ENCODE measurements at regions not wholly inside any gene's neighbourhood (a gene's known extent, or its start where the extent isn't known, plus 50 kb on each side); places are given as distances from the start of the nearest gene placed in this dataset.

GRCh38 chr4:149062997-149063396 is 620.8 kb upstream of the NR3C2 start:
- Histone ChIP-seq H3K4me1 (ENCODE audit: control insufficient read depth, extremely low read depth, insufficient read depth, low read length) (no peaks in the 10 kb centered on the region), H2AFZ (ENCODE audit: control insufficient read depth, low read length) (no peak overlapping the region), H3K79me2 (ENCODE audit: control insufficient read depth, insufficient read depth, low read length) (no peaks in the 10 kb centered on the region), H3K4me3 (ENCODE audit: control insufficient read depth in 2 of 3, extremely low read depth in 1 of 3, insufficient read depth in 2 of 3, low read depth in 1 of 3, low read length in 3 of 3) (no peak overlapping the region), H3K9me3 (ENCODE audit: control insufficient read depth, low read depth, low read length) (no peaks in the 10 kb centered on the region), H3K4me2 (ENCODE audit: control insufficient read depth, extremely low read depth, insufficient read depth, low read depth, low read length) (no peak overlapping the region), H3K27me3 (ENCODE audit: control insufficient read depth, extremely low read depth, insufficient read depth, low read length) (no peaks in the 10 kb centered on the region), H4K20me1 (ENCODE audit: control insufficient read depth, extremely low read depth, insufficient read depth, low read length) (no peaks in the 10 kb centered on the region), H3K9me1 (ENCODE audit: control insufficient read depth, extremely low read depth, insufficient read depth, low read length) (no peaks in the 10 kb centered on the region), H3K27ac (ENCODE audit: control insufficient read depth, insufficient read depth, low read length) (no peak overlapping the region), H3K36me3 (ENCODE audit: control insufficient read depth in 2 of 2, extremely low read depth in 1 of 2, insufficient read depth in 2 of 2, low read length in 2 of 2) (no peaks in the 10 kb centered on the region), H3K9ac (ENCODE audit: control insufficient read depth, extremely low read depth, insufficient read depth, low read length) (no peak overlapping the region)
- dilution Hi-C loops (cut with MboI; ENCODE audit: extremely low pct_ligation_motif_present, low sequenced_read_pairs) = no loop called here
- FAIRE-seq (no peak), DNase-seq (ENCODE audit: low read depth, low spot score) (no peak)
- TF ChIP-seq CTCF (optimal IDR thresholded peaks at IDR 0.05 in 1 of 3, IDR thresholded peaks at IDR 0.05 in 1 of 3, conservative IDR thresholded peaks at IDR 0.05 in 1 of 3; ENCODE audit: extremely low read depth in 1 of 3, insufficient read depth in 2 of 3, low read length in 3 of 3) (no peak), EZH2 (IDR thresholded peaks at IDR 0.05; ENCODE audit: low read length) (no peak)

GRCh38 chr4:149057594-149057993 is 615.4 kb upstream of the NR3C2 start:
- Histone ChIP-seq H3K9me3 (ENCODE audit: control insufficient read depth, low read depth, low read length) (no peaks in the 10 kb centered on the region), H3K4me2 (ENCODE audit: control insufficient read depth, extremely low read depth, insufficient read depth, low read depth, low read length) (no peak overlapping the region), H2AFZ (ENCODE audit: control insufficient read depth, low read length) (no peak overlapping the region), H4K20me1 (ENCODE audit: control insufficient read depth, extremely low read depth, insufficient read depth, low read length) (no peaks in the 10 kb centered on the region), H3K27me3 (ENCODE audit: control insufficient read depth, extremely low read depth, insufficient read depth, low read length) (no peaks in the 10 kb centered on the region), H3K9me1 (ENCODE audit: control insufficient read depth, extremely low read depth, insufficient read depth, low read length) (no peaks in the 10 kb centered on the region), H3K36me3 (ENCODE audit: control insufficient read depth in 2 of 2, extremely low read depth in 1 of 2, insufficient read depth in 2 of 2, low read length in 2 of 2) (no peaks in the 10 kb centered on the region), H3K4me1 (ENCODE audit: control insufficient read depth, extremely low read depth, insufficient read depth, low read length) (no peaks in the 10 kb centered on the region), H3K9ac (ENCODE audit: control insufficient read depth, extremely low read depth, insufficient read depth, low read length) (no peak overlapping the region), H3K4me3 (ENCODE audit: control insufficient read depth in 2 of 3, extremely low read depth in 1 of 3, insufficient read depth in 2 of 3, low read depth in 1 of 3, low read length in 3 of 3) (no peak overlapping the region), H3K27ac (ENCODE audit: control insufficient read depth, insufficient read depth, low read length) (no peak overlapping the region), H3K79me2 (ENCODE audit: control insufficient read depth, insufficient read depth, low read length) (no peaks in the 10 kb centered on the region)
- TF ChIP-seq EZH2 (IDR thresholded peaks at IDR 0.05; ENCODE audit: low read length) (no peak), CTCF (optimal IDR thresholded peaks at IDR 0.05 in 1 of 3, IDR thresholded peaks at IDR 0.05 in 1 of 3, conservative IDR thresholded peaks at IDR 0.05 in 1 of 3; ENCODE audit: extremely low read depth in 1 of 3, insufficient read depth in 2 of 3, low read length in 3 of 3) (no peak)
- dilution Hi-C loops (cut with MboI; ENCODE audit: extremely low pct_ligation_motif_present, low sequenced_read_pairs) = no loop called here
- no peak for DNase-seq (ENCODE audit: low read depth, low spot score)
- no peak for FAIRE-seq
